Right lobe of liver (tissue), 4 donors: ENCODE measurements at regions not wholly inside any gene's neighbourhood (a gene's known extent, or its start where the extent isn't known, plus 50 kb on each side); places are given as distances from the start of the nearest gene placed in this dataset.

Experiments used
- POLR2A ChIP-seq: fragments of 450-650 bp; IDR thresholded peaks from one replicate; pipeline ENCODE4 v1.6.1; 2017; ENCODE audit warnings: antibody characterized with exemption, mild to moderate bottlenecking
- TF ChIP-seq, protein P1 (sequence below), 4 donors: fragments of 200-600 bp in 3 of 4; fragments of 450-650 bp in 1 of 4; IDR thresholded peaks; one replicate each; pipeline versions ENCODE4 v1.5.1 to v1.8.0; 2016 to 2022; ENCODE audit warnings: antibody characterized with exemption in 4 of 4, mild to moderate bottlenecking in 2 of 4
- donor health status: DM: no; HTN: no; CAD: no.
- donor health status: DM: no; HTN: no; CAD: no.
- donor health status: DM: no; HTN: yes; CAD: no.

DNA sequence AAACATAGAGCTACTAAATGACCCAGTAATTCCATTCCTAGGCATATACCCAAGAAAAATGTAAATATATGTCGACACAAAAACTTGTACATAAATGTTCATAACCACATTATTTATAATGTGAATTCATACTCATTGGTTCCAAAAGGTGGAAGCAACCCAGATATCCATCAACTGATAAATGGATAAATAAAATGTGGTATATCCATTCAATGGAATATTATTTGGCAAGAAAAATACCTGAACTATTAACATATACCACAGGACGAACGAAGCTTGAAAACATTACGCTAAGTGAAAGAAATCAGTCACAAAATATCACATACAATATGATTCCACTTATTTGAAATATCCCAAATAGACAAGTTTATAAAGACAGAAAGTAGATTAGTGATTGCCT lies 99.0 kb upstream of the SOX5 start:
- TF ChIP-seq, protein P1, sequence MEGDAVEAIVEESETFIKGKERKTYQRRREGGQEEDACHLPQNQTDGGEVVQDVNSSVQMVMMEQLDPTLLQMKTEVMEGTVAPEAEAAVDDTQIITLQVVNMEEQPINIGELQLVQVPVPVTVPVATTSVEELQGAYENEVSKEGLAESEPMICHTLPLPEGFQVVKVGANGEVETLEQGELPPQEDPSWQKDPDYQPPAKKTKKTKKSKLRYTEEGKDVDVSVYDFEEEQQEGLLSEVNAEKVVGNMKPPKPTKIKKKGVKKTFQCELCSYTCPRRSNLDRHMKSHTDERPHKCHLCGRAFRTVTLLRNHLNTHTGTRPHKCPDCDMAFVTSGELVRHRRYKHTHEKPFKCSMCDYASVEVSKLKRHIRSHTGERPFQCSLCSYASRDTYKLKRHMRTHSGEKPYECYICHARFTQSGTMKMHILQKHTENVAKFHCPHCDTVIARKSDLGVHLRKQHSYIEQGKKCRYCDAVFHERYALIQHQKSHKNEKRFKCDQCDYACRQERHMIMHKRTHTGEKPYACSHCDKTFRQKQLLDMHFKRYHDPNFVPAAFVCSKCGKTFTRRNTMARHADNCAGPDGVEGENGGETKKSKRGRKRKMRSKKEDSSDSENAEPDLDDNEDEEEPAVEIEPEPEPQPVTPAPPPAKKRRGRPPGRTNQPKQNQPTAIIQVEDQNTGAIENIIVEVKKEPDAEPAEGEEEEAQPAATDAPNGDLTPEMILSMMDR (IDR thresholded peaks at IDR 0.05) = no peak
- TF ChIP-seq POLR2A = no peak
